ENCODE measurements at regions not wholly inside any gene's neighbourhood (a gene's known extent, or its start where the extent isn't known, plus 50 kb on each side); places are given as distances from the start of the nearest gene placed in this dataset.
"Not testable (repeated sequence)": the region's sequence is repeated elsewhere in the genome, so short reads cannot be mapped to it uniquely, and the experiment has no call there.

DNA sequence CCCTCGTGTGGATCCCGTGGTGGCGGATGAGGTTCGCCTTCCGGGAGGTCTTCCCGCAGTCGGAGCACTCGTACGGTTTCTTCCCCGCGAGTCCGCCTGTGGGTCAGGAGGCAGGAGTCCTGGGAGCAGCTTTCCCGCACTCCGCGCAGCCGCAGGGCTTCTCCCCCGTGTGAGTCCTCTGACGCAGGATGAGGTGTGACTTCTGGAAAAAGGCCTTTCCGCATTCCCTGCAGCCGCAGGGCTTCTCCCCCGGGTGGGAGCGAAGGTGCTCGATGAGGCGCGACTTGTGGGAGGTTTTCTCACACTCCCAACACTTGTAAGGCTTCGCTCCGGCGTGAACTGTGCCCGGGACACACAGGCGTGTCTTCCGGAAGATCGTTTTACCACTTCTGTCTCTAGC is 68.8 kb upstream of the WIPI2 start:
- not testable (repeated sequence) for DNase-seq

GRCh38 chr7:5131238-5131637 is 58.8 kb upstream of the WIPI2 start:
- DNase-seq = not testable (repeated sequence)

DNA sequence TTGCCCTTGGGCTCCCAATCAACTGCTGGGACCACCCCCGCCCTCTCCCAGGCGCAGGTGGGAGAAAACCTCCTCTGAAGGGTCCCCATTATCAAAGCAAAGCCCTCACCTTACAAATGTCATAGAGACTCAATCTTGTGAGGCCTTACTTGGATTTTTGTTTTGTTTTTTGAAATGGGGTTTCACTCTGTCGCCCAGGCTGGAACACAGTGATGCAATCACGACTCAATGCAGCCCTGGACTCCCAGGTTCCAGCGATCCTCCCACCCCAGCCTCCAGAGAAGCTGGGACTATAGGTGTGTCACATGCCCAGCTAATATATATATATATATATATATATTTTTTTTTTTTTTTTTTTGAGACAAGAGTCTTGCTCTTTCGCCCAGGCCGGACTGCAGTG is 57.5 kb upstream of the WIPI2 start:
- no peak for DNase-seq

- peak; percentile 31 for DNase-seq
Measured at GRCh38 chr7:5139998-5140397, 50.0 kb upstream of the WIPI2 start.

Data from NCI-H69 (cell line).